PC-9 (cell line): ENCODE measurements at regions not wholly inside any gene's neighbourhood (a gene's known extent, or its start where the extent isn't known, plus 50 kb on each side); places are given as distances from the start of the nearest gene placed in this dataset.
A peak's percentile ranks its signal among the peaks of the same experiment; 100 is the strongest.

Experiments
- BruUV-seq: library from RNA; stranded (reverse); fragments of 400-500 nt; replicated peaks from 2 replicates; lab custom pipeline; 2021; lab: Mats Ljungman, UMichigan
- CTCF ChIA-PET: fragments of 300-600 bp; sonication (Branson Sonifier 250); formaldehyde crosslinking; loops from one replicate; lab custom pipeline; 2022; ENCODE audit warnings: antibody characterized with exemption; lab: Charles Lee
- POLR2A ChIA-PET: fragments of 300-600 bp; sonication (Branson Sonifier 250); formaldehyde crosslinking; loops from one replicate; lab custom pipeline; 2022; ENCODE audit warnings: antibody characterized with exemption; ENCODE audit not compliant: unreplicated experiment; lab: Charles Lee
- DNase-seq, 2 experiments: peaks; one replicate each; pipeline versions ENCODE4 v3.0.0 to v3.0.0-alpha.2; 2015 to 2022; ENCODE audit warnings: mixed read lengths in 1 of 2
- H2AFZ ChIP-seq: fragments of 200-600 bp; sonication (generic); 2 replicates; pipeline ENCODE4 v1.8.1; 2017; ENCODE audit warnings: antibody characterized with exemption
- H3F3A ChIP-seq: fragments of 200-600 bp; sonication (generic); 2 replicates; pipeline ENCODE4 v1.8.1; 2017; ENCODE audit warnings: antibody characterized with exemption, mild to moderate bottlenecking, low read depth; ENCODE audit not compliant: insufficient read depth
- H3K27ac ChIP-seq: fragments of 200-600 bp; sonication (generic); 2 replicates; pipeline ENCODE4 v1.6.1; 2016; ENCODE audit warnings: mixed run types
- H3K27me3 ChIP-seq: fragments of 200-600 bp; sonication (generic); 2 replicates; pipeline ENCODE4 v1.6.1; 2016; ENCODE audit warnings: low read depth, mixed run types; ENCODE audit not compliant: insufficient read depth
- H3K36me3 ChIP-seq: fragments of 200-600 bp; sonication (generic); 2 replicates; pipeline ENCODE4 v1.6.1; 2016; ENCODE audit warnings: low read depth, mixed run types
- H3K4me1 ChIP-seq: fragments of 200-600 bp; sonication (generic); replicated peaks from 2 replicates; pipeline ENCODE4 v1.6.1; 2016; ENCODE audit warnings: mixed run types; ENCODE audit not compliant: insufficient read depth
- H3K4me2 ChIP-seq: fragments of 200-600 bp; sonication (generic); 2 replicates; pipeline ENCODE4 v1.6.1; 2017; ENCODE audit warnings: mixed run types
- H3K4me3 ChIP-seq: fragments of 200-600 bp; sonication (generic); 2 replicates; pipeline ENCODE4 v1.6.1; 2016; ENCODE audit warnings: mixed run types
- H3K79me2 ChIP-seq: fragments of 200-600 bp; sonication (generic); 2 replicates; pipeline ENCODE4 v1.6.1; 2017; ENCODE audit warnings: low read depth, mixed run types
- H3K9me2 ChIP-seq: fragments of 200-600 bp; sonication (generic); 2 replicates; pipeline ENCODE4 v1.8.1; 2017; ENCODE audit warnings: mild to moderate bottlenecking; ENCODE audit not compliant: insufficient read depth
- H3K9me3 ChIP-seq: fragments of 200-600 bp; sonication (generic); 2 replicates; pipeline ENCODE4 v1.8.1; 2016; ENCODE audit warnings: low read depth; ENCODE audit not compliant: insufficient read depth
- H4K20me1 ChIP-seq: fragments of 200-600 bp; sonication (generic); 2 replicates; pipeline ENCODE4 v1.8.1; 2017; ENCODE audit not compliant: insufficient read depth
- CTCF ChIP-seq: fragments of 200-600 bp; sonication (generic); conservative IDR thresholded peaks from 2 replicates; pipeline ENCODE4 v1.6.1; 2017; ENCODE audit warnings: mixed run types, antibody characterized with exemption, mild to moderate bottlenecking, moderate library complexity
- EZH2 ChIP-seq: fragments of 200-600 bp; sonication (generic); IDR thresholded peaks from 2 replicates; pipeline ENCODE4 v1.8.0; 2017; ENCODE audit warnings: antibody characterized with exemption, low read depth
- intact Hi-C: fragments of 100-400 bp; cut with micrococcal nuclease; formaldehyde crosslinking; loops from one replicate; pipeline ENCODE4 v1.10.0; 2022; ENCODE audit not compliant: unreplicated experiment

GRCh38 chr9:94033383-94033782, 50.9 kb upstream of the PTPDC1 start:
- TF ChIP-seq EZH2 (no peak), CTCF (no peak)

GRCh38 chr9:94031946-94032345, 52.3 kb upstream of the PTPDC1 start:
- H2AFZ ChIP-seq = no peak overlapping the region
- no peaks in the 10 kb centered on the region for H3F3A ChIP-seq
- H3K9me3 ChIP-seq = no peaks in the 10 kb centered on the region
- no peak overlapping the region for H3K27ac ChIP-seq
- BruUV-seq = no TSS peak
- ChIA-PET CTCF (interaction anchor here (0.7 kb wide), 1 partner anchor 92 kb away, joined by 3 read pairs; no protein-coding TSS in a partner anchor), POLR2A (no interaction called here)
- peak overlapping the region; percentile 97 for H3K4me2 ChIP-seq
- peaks cover 8% of the 10 kb centered on the region; the same call in 1 of the 2 replicates for H3K4me1 ChIP-seq
- H3K79me2 ChIP-seq = 0 out of 2 replicates have a peak, but pooled peaks cover 9% of the 10 kb centered on the region
- no peaks in the 10 kb centered on the region for H3K36me3 ChIP-seq
- H3K9me2 ChIP-seq = no peaks in the 10 kb centered on the region
- no peak for DNase-seq
- intact Hi-C loops = no loop called here
- TF ChIP-seq EZH2 (no peak), CTCF (no peak)
- no peaks in the 10 kb centered on the region for H4K20me1 ChIP-seq
- H3K4me3 ChIP-seq = no peak overlapping the region
- no peaks in the 10 kb centered on the region for H3K27me3 ChIP-seq

More at GRCh38 chr9:94033383-94033782, 50.9 kb upstream of the PTPDC1 start:
- H3K27ac ChIP-seq = no peak overlapping the region
- 0 out of 2 replicates have a peak, but pooled peaks cover 9% of the 10 kb centered on the region for H3K79me2 ChIP-seq
- no peaks in the 10 kb centered on the region for H3K36me3 ChIP-seq
- BruUV-seq = no TSS peak
- no peaks in the 10 kb centered on the region for H3F3A ChIP-seq
- H3K9me2 ChIP-seq = no peaks in the 10 kb centered on the region
- H3K27me3 ChIP-seq = no peaks in the 10 kb centered on the region
- intact Hi-C loops = no loop called here
- ChIA-PET POLR2A (no interaction called here), CTCF (no interaction called here)
- peaks cover 8% of the 10 kb centered on the region; the same call in 1 of the 2 replicates for H3K4me1 ChIP-seq
- H2AFZ ChIP-seq = no peak overlapping the region
- H3K4me3 ChIP-seq = no peak overlapping the region
- H4K20me1 ChIP-seq = no peaks in the 10 kb centered on the region
- H3K4me2 ChIP-seq = no peak overlapping the region
- H3K9me3 ChIP-seq = no peaks in the 10 kb centered on the region
- no peak for DNase-seq

GRCh38 chr9:94031380-94031779, 52.9 kb upstream of the PTPDC1 start:
- Histone ChIP-seq H3F3A (no peaks in the 10 kb centered on the region), H3K79me2 (0 out of 2 replicates have a peak, but pooled peaks cover 9% of the 10 kb centered on the region), H2AFZ (peak overlapping the region; percentile 97), H3K9me3 (no peaks in the 10 kb centered on the region), H3K36me3 (no peaks in the 10 kb centered on the region), H4K20me1 (no peaks in the 10 kb centered on the region), H3K4me2 (peak overlapping the region; percentile 97), H3K4me1 (peaks cover 8% of the 10 kb centered on the region; the same call in 1 of the 2 replicates), H3K4me3 (peak overlapping the region; percentile 64), H3K27ac (no peak overlapping the region), H3K9me2 (no peaks in the 10 kb centered on the region), H3K27me3 (no peaks in the 10 kb centered on the region)
- ChIA-PET CTCF (interaction anchor here (0.7 kb wide), 1 partner anchor 91 kb away, joined by 3 read pairs; no protein-coding TSS in a partner anchor), POLR2A (no interaction called here)
- intact Hi-C loops = no loop called here
- TF ChIP-seq EZH2 (no peak), CTCF (no peak)
- DNase-seq = no peak
- BruUV-seq = TSS peak; percentile 55
